ENCODE measurements at regions not wholly inside any gene's neighbourhood (a gene's known extent, or its start where the extent isn't known, plus 50 kb on each side); places are given as distances from the start of the nearest gene placed in this dataset.
"Not testable (repeated sequence)": the region's sequence is repeated elsewhere in the genome, so short reads cannot be mapped to it uniquely, and the experiment has no call there.

DNA sequence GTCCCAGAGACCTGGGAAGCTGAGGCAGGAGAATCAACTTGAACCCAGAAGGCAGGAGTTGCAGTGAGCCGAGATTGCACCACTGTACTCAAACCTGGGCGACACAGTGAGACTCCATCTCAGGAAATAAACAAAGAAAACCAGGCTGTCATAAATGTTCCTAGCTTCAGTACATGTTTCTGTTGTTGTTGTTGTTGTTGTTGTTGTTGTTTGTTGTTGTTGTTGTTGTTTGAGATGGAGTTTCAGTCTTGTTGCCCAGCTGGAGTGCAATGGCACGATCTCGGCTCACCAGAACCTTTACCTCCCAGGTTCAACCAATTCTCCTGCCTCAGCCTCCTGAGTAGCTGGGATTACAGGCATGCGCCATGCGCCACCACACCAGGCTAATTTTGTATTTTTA, 452.5 kb downstream of the HS3ST3B1 start:
- DNase-seq = no peak

DNA sequence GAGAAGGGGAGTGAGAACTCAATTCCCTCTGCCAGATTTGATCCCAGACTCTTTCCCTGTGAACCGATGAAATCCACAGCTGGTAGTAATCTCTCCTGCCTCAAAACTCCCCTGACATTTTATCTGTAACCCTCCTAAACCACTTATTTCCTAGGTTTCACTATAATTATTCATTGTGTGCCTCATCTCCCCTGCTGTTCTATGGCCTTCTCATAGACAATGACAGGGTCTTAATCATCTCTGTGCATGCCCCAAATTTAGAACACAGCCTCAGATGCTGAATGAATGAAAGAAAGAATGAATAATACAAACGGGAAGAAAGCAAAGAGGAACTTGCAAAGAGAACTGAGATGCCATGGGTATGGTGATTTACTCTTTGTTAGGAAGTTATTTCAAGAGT, 451.1 kb downstream of the HS3ST3B1 start:
- DNase-seq = no peak

DNA sequence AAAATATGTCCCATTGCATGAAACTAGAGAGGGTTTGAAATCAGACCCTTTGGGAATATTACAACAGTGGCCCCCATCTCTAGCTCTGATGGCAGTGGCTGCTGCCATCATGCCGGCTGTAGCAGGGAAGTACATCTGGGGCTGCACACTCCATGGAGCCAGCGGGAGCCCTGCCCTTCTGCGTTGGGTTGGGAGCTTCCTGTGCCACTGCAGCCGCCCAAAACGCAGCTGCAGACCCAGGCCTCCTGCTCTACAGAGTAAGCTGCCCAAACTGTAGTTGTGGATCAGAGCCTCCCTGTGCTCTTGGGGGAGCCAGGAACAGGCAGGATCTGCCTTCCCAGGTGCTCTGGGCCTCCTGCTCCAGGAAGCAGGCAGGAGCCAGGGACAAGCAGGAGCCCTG, 450.0 kb downstream of the HS3ST3B1 start:
- no peak for DNase-seq

DNA sequence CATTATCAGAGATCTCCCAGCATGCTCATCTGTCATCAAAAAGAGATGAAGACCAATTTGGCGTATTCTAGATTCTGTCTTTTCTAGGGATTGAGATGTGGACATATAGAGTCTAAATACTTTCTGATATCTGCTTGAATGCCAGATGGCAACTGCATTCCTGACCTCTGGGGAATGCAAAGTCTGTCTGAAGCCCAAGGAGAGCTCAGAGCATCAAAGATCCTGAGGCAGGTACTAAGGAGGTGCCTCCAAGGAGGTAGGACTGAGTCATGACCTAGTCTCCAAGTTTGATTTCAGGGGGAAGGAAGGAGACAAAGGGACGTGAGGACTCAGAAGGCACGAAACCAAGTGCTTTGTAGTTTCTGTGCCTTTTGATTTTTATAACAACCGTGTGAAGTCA, 448.4 kb downstream of the HS3ST3B1 start:
- no peak for DNase-seq

DNA sequence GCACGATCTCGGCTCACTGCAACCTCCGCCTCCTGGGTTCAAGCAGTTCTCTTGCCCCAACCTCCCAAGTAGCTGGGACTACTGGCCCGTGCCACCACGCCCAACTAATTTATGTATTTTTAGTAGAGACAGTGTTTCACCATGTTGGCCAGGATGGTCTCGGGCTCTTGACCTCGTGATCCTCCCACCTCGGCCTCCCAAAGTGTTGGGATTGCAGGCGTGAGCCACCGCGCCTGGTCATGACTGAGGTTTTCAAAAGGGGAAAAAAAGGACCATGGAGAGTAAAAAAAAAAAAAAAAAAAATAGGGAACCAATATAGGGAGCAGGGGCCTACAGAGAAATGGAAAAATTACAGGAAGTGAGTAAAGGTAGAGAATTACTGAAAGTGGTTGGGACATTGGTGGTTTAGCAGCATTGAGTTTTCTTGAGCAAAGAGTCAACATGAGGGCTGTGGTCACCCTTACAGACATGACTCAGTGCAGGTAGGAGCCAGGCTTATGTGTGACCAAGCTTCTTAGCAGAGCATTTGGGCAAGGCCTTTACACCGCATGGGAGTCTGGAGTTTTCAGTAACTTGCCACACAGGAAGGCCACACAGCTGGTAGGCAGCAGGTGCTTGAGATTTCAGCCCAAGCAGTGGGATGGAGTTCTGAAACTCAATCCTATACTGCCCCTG, 447.3 kb downstream of the HS3ST3B1 start:
- no peak for DNase-seq

DNA sequence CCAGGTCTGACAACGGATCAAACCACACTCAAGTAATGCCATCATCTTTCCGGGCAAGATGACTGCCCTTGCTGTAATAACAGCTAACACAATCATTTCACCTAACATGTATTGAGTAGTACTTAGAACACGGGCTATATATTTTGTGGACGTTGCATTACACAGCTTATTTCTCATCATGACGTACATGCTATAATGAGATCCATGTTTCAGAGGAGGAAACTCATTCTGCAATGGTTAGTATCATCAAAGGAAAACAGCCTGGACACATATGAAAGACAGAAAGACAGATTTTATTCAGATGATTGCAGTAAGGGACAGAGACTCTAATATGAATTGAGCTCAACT, 446.7 kb downstream of the HS3ST3B1 start:
- no peak for DNase-seq

DNA sequence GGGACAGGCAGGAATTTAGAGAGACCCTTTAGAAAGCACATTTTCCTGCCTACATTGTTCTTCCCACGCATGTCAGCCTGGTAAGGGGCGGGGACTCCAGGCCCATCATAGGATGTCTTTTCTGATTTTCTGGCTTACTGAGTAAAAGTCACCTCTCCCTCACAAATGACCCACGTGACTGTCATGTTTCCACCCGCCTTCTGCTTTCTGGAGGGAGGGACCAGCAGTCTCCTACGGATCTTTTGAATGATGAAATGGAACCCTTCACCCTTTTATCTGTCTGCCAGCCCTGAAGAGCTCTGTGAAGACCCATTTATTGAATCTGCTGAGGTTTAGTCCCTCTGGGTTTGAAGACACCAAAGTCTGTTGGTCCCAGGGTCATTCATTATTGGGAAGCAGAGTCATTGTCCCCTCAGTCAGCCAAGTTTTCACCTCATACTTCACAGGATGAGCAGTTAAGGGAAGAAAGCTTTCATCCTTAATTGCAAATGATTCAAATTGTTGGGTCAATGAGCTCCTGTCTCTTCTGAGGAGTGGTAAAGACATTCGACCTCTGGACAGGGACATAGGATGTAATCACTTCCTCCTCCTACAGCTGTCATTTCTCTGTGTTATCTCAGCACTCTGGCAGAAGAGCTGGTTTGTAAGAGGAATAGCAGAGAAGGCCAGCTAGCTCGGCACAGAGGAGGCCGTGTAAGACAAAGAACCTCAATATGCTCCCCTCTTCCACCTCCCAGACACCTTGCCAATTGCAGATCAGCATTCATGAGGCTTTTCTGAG, 446.1 kb downstream of the HS3ST3B1 start:
- no peak for DNase-seq

DNA sequence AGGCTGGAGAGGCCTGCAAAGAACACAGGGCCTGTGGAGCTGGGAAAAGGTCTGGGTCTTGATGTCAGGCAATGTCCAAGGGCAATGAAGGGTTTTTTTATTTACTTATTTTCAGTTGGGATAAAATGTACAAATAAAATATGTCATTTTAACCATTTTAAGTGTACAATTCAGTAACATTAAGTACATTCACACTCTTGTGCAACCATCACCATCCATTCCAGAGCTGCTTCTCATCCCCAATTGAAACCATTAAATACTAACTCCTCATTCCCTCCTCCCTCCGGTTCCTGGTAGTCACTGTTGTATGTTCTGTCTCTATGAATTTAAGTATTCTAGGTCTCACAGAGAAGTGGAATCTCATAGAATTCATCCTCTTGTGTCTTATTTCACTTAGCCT, 444.7 kb downstream of the HS3ST3B1 start:
- no peak for DNase-seq

DNA sequence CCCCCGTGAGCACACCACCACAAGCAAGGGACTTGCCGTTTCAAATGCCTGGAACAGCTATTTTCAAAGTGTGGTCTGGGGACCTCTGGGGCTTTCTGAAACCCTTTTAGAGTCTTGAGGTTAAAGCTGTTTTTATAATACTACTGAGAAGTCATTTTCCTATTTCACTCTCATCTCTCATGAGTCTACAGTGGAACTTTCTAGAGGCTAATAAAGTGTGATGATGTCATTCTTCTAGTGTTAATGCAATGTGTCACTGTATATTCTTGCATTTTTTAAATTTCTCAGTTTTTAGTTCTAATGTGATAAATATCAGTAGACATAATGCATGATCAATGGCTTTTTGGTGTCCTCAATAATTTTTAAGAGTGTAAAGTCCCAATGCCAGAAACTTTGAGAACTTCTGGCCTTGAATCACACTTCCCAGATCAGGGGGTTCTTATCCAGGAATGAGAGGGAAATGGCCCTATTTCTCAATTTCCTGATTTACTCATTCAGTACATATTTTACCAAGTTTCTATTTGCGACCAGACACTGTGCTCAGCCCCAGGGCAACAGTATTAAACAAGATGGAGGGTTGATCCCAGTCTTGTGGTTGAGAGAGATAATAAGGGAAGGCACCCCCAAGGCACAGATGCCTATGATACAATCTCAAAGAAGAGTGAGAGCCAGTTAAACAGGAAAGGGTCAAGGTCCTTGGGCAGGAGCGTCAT, 444.0 kb downstream of the HS3ST3B1 start:
- DNase-seq = no peak

DNA sequence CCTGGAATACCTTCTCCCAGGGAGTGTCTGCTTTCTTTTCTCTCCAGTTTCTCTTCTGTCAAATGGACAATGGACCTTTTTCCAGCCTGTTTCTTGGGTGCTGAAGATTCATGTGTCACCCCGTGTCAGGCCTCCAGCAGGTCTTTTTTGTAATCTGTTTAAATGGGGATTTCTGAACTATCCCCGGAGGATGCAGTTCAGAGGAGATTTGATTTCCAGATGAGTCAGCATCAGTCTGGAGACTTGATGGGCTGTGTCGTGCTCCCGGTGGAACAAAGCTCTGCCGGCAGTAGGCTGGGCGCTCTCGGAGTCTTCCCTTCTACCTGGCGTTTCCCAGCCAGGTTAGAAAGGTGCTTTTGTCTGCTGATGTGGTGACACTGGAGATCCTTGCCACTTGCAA, 440.6 kb downstream of the HS3ST3B1 start:
- no peak for DNase-seq

DNA sequence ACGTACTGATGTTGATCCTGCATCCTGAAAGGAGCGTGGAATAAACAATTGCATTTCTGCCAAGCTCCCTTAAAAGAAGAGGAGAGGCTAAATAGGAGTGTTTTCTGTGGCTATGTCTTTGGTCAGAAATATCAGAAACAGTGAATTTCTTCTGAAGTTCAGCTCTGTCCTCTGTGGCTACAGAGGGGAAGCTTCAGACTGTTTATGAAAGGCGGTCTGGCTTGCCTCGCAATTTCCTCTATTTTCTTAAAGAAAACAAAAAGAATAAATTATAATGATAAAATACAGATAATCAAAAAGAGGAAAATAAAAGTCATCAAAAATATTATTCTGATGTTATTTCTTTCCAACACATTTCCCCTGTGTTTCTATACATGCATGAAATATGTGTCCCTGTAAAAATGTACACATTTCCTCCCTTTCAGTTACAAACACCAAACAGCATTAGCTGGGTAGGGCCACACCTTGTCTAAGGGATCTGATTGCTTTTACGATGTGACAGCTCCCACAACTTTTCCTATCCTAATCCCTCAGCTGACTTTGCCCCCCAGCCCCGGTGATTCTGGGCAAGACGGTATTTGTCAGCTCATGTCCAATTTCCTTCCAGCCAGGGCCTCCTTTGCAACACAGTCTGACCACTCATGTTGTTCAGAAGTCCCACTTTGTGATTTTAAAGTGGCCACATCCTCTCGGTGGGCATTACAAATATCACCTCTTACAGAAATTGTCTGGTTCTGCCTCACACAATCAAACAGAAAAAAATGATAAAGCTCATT, 439.0 kb downstream of the HS3ST3B1 start:
- DNase-seq = no peak

DNA sequence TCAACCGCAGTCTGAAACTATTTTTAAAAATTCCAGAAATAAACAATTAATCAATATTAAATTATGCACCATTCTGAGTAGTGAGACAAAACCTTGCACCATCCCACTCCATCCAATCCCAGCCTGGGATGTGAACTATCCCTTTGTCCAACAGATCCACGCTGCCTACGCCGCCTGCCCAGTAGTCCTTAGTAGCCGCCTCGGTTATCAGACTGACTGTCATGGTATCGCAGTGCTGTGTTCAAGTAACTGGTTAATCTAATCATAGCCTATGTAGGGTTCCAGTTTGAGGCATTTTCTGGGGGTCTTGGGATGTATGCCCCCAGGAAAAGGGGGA, 437.7 kb downstream of the HS3ST3B1 start:
- no peak for DNase-seq

DNA sequence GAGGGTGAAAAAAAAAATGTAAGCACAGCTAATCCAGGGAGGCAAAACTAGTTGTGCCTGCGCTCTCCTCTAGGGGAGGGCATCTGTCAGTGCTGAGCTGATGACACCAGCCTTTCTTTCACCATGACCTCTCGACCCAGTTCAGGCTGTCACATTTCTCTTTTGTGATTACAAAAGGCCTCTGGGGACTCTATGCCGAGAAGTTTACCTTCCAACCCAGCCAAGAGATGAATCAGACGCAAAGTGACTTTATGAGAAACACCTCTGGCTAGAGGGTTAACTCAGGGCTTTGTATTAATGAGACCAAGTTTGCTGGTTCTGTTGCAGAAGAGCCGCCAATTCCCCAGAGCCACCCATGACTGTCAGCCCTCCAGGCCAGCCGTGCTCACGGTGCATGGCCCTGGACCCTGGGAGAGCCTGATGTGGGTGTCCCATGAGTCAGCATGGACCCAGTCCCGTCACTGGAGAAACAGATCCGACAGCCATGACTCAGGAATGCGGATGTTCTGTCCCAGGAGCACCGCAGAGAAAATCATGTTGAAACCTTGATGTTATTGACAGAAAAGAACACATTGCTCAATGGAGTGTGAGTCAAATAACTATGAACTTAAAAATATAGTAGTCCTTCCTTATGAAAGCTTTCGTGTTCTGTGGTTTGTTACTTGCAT, 437.2 kb downstream of the HS3ST3B1 start:
- DNase-seq = no peak

DNA sequence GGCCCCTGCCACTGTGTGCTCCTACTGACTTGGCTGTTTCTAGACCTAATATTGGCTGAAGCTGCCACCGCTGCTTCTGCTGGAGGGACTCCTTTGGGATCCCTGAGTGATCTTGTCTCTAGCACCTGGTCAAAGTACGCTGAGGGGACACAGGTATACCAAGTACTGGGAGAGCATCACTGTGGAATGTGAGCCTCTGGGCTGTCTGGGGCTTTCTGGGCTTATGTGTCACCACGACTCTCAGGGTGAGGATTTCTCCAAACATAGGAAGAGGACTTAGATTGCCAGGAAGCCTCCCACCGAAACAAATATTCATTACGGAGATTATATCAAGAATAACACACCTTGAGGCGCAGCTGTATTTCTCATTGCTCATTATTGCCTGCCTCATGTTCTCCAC, 435.8 kb downstream of the HS3ST3B1 start:
- no peak for DNase-seq

DNA sequence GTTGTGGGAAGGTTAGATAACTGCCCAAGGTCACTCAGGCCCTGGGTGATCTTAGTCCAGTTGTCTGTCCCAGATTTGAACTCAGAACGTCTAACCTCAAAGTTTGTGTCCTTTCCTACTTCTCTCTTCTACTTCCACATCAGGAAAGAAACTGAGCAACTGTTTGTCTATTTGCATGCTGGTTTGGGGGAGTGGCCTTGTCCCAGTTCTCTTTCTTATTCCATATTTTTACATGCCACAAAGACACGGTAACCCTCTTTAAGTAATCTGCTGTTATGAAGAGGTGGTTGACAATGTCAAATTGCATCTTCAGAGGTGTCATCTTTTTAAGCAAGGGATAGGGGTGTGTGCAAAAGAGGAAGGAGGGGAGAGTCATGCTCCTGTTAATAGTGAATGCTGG, 432.5 kb downstream of the HS3ST3B1 start:
- no peak for DNase-seq

DNA sequence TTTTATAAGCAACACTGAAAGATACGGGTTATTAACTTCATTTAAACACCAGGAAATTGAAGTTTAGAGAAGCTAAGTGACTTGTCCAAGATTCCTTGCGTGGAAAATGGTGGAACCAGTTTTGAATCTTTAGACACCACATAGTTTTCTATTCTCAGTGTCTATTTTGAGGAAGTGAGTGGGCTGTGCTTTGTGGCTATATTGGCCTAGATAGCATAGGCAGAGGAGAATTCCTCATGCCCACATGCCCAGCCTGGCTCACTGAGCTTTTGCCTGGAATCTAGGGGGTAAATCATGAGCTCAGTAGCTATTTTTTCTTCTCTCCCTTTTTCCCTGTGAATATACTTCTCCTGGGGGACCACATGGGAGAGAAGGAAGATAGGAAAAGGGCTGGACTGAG, 431.3 kb downstream of the HS3ST3B1 start:
- DNase-seq = no peak

DNA sequence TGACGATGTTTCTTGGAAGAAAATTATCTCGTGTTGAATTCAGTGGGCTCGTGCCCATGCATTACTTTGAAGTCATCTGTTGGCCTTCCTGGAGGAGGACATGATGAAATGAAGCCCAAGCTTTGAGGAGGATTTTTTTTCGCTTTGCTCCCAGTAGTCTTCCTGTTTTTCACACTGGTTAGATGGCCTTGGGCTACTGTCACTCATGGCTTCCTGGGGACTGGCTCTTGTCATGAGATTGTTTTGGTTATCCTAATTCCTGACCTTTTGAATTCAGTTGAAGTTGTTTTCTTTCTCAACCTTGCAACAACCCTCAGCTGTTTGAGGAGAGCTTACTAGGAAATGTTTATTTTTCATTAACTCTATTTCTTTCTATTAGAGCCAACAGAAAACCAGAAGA, 430.7 kb downstream of the HS3ST3B1 start:
- DNase-seq = no peak

DNA sequence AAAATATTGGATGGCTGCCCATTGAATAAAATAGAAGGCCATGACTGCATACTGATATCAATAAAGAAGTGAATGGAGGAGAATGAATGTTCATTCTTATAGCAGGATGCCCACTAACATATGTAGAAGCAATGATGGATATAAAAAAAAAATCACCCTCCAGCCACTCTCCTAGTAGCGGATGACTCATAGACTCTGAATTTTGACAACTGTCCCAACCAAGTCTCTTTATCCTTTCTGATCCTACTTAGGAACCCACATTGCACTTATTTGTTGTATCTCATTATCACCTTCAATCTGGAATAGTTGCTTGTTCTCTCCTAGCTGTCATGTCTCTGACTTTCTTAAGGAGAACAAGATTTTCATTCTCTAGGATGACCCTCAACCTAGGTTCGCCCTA, 429.9 kb downstream of the HS3ST3B1 start:
- DNase-seq = no peak

DNA sequence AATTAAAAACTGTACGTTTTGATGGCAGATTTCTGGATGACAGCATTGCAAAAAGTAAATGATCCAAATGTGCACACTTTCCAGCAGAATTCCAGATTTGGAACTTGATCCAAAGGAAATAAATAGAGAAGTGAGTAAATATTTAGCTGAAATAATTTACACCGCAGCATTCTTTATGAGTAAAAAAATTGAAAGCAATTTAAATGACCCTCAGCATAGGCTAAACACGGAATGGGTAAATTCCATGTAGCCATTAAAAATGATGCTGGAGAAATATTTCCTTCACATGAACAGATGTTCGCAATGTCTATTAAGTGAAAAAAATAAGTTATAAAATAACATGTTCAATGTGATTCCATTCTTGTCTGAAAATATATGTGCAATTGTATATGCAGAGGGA, 424.8 kb downstream of the HS3ST3B1 start:
- no peak for DNase-seq

DNA sequence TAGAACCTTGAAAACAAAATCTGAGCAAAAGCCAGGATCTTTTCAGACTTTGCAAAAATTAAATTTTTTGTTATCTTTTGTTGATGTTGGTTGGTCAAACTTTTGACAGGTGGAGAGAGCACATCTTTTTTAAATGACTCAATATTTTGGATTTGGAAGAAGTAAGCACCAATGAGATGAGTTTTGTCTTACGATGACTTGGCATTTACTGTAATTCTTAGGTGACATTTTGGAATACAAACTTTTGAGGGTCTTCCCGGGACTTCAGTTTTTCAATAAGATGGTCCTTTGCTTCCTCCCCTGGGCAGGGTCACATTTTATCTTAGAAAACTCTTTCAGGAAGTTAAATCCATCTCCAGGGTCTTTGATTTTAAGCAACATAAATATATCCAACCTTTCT, 423.9 kb downstream of the HS3ST3B1 start:
- no peak for DNase-seq

DNA sequence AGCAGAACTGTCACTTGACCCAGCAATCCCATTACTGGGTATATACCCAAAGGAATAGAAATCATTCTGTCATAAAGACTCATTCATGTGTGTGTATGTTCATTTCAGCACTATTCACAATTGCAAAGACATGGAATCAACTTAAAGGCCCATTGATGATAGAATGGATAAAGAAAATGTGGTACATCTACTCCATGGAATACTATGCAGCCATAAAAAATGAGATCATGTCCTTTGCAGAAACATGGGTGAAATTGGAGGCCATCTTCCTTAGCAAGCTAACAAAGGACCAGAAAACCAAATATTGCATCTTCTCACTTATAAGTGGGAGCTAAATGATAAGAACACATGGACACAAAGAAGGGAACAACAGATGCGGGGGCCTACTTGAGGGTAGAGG, 422.5 kb downstream of the HS3ST3B1 start:
- not testable (repeated sequence) for DNase-seq

DNA sequence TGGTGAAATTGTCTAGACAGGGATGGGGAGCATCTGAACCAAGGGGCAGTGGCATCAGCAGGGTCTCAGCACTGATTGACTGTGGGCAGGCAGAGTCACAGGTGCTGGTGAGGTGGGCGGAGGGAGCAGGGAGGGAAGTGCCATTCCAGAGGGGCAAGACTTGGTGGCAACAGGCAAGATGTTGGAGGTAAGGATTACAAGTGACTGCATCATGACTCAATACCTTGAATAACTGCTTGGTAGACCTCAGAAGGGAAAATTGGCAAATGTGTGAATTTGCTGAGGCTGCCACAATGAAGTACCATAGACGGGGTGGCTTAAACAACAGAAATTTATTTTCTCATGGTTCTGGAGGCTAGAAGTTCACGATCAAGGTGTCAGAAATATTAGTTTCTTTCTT, 419.1 kb downstream of the HS3ST3B1 start:
- DNase-seq = no peak

DNA sequence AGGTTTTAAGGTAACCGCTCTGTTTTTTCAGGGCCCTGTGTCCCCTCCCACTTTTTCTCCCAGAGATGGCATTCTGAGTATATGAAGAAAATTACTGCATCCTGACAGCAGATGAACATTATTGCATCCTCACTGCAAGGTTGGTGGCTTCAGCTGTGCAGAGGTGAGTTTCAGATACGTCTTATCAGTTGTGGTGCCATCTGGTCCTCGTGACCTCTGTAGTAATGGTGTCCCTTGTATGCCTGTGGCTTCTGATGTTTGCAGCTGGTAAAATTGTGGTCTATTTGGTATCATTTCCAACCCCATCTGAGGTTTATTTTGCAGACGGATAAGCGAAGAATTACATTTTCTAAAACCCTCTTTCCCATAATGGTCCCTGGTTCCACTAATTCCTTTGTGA, 417.0 kb downstream of the HS3ST3B1 start:
- DNase-seq = no peak

Data from DMS53 (cell line).